BE2C (cell line): ENCODE measurements at regions not wholly inside any gene's neighbourhood (a gene's known extent, or its start where the extent isn't known, plus 50 kb on each side); places are given as distances from the start of the nearest gene placed in this dataset.
"Not testable (repeated sequence)": the region's sequence is repeated elsewhere in the genome, so short reads cannot be mapped to it uniquely, and the experiment has no call there.

Experiments used
- DNase-seq: peaks from one replicate; pipeline ENCODE4 v3.0.0-alpha.2; 2020
- H3K27me3 ChIP-seq: fragments of 250-450 bp; sonication (Bioruptor Pico); 2 replicates; pipeline ENCODE4 v1.5.1; 2020; ENCODE audit warnings: mild to moderate bottlenecking
- H3K36me3 ChIP-seq: fragments of 250-450 bp; sonication (Bioruptor Pico); 2 replicates; pipeline ENCODE4 v1.5.1; 2020; ENCODE audit warnings: mild to moderate bottlenecking
- H3K4me1 ChIP-seq: fragments of 250-450 bp; sonication (Bioruptor Pico); 2 replicates; pipeline ENCODE4 v1.5.1; 2020
- H3K4me3 ChIP-seq: 2 replicates; pipeline ENCODE4 v1.5.1; 2011; ENCODE audit warnings: low read depth, low read length
- H3K9me3 ChIP-seq: fragments of 250-450 bp; sonication (Bioruptor Pico); 2 replicates; pipeline ENCODE4 v1.5.1; 2020
- TF ChIP-seq, protein P1 (sequence below): IDR thresholded peaks from 2 replicates; pipeline ENCODE4 v1.5.1; 2012; ENCODE audit warnings: mild to moderate bottlenecking, low read depth, low read length

DNA sequence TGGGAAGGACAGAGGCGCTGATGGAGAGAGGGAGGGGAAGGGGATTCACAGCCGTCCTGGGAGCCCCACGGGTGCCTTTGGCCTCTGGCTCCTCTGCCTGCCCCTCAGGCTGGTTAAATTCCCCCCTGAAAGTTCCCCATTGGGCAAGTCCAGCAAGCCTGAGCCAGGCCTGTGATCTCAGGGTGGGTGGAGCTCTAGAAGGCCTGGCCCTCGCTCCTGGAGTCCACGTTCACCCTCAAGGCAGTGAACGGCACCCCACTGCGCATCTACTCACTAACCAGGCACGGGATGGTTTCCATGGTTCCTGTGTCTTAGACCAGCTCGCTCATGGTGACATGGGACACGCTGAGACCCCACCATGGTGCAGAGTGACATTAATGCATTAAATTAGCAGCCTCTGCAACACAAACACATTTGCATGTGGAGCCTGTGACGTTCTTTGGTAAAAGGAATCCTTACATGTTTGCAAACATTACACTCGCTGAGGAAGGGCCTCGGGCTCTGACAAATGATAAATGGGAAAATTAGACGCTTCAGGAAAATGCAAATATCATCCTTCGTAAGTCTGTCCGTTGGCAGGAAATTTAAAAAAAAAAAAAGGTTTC lies 452.7 kb downstream of the PREX1 start:
- no peaks in the 10 kb centered on the region for H3K27me3 ChIP-seq
- no peaks in the 10 kb centered on the region for H3K9me3 ChIP-seq
- H3K36me3 ChIP-seq = no peaks in the 10 kb centered on the region
- no peak for DNase-seq
- no peak overlapping the region for H3K4me3 ChIP-seq
- TF ChIP-seq, protein P1, sequence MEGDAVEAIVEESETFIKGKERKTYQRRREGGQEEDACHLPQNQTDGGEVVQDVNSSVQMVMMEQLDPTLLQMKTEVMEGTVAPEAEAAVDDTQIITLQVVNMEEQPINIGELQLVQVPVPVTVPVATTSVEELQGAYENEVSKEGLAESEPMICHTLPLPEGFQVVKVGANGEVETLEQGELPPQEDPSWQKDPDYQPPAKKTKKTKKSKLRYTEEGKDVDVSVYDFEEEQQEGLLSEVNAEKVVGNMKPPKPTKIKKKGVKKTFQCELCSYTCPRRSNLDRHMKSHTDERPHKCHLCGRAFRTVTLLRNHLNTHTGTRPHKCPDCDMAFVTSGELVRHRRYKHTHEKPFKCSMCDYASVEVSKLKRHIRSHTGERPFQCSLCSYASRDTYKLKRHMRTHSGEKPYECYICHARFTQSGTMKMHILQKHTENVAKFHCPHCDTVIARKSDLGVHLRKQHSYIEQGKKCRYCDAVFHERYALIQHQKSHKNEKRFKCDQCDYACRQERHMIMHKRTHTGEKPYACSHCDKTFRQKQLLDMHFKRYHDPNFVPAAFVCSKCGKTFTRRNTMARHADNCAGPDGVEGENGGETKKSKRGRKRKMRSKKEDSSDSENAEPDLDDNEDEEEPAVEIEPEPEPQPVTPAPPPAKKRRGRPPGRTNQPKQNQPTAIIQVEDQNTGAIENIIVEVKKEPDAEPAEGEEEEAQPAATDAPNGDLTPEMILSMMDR = no peak
- no peaks in the 10 kb centered on the region for H3K4me1 ChIP-seq

DNA sequence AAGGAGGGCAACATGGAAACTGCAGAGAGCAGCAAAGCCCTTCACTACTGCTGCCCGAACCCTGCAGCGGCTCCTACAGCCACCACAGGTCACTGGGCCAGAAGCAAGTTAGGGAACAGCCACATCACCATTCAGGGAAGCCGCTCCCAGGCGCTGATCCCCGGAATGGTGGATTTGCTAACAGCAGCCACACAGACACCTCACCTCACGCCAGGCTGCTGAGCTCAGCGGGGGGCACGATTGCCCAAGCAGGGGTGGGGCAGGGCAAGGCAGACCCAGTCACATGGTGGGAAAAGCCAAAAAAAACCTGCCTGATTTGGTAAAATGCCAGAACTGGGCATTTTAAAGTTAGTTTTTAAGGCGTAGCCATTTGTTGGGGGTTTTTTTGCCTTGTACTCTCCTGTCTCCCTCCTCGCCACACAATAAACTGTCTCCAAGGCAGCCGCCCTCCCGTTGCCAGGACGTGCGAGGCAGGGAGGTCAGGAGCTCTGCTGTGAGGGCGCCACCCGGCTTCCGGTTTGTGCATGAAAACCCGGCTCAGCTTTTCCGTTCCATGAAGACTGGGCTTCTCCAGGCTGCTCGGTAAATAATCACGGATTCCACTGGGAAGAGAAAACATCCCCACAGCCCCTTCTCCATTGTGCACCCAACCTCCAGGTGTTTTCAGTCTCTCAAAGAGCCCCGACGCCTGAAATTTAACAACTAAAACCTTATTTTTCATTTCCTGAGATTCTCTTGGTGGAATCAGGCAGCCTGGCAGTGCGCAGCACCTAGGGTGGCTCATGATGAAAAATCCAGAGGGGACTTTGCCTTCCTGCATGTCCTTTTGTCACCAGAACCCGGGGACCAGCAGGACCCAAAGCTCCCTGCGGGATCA lies 453.5 kb downstream of the PREX1 start:
- TF ChIP-seq, protein P1 = peak; percentile 50
- not testable (repeated sequence) for H3K36me3 ChIP-seq, DNase-seq, H3K9me3 ChIP-seq, H3K27me3 ChIP-seq, H3K4me3 ChIP-seq, H3K4me1 ChIP-seq

DNA sequence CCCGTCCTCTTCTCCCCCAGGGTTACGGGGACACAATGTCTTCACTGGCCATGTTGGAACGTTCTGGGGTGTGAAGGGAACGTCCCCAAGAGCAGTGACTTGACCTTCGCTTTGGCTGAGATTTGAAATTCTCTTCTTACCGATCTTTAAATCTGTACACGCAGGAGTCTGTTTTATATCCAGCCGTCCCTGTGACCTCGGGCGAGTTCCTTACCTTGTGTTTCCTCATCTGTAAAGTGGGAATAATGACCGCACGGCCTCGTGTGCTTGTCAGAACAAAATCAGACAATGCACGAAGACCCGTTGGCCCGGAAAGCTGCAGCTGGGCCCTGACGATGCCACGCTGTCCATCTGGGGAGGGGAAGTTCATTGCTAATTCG lies 454.3 kb downstream of the PREX1 start:
- H3K4me3 ChIP-seq = no peak overlapping the region
- TF ChIP-seq, protein P1 = no peak
- DNase-seq = no peak
- peaks cover 10% of the 10 kb centered on the region for H3K4me1 ChIP-seq
- no peaks in the 10 kb centered on the region for H3K27me3 ChIP-seq
- no peaks in the 10 kb centered on the region for H3K9me3 ChIP-seq
- H3K36me3 ChIP-seq = no peaks in the 10 kb centered on the region

DNA sequence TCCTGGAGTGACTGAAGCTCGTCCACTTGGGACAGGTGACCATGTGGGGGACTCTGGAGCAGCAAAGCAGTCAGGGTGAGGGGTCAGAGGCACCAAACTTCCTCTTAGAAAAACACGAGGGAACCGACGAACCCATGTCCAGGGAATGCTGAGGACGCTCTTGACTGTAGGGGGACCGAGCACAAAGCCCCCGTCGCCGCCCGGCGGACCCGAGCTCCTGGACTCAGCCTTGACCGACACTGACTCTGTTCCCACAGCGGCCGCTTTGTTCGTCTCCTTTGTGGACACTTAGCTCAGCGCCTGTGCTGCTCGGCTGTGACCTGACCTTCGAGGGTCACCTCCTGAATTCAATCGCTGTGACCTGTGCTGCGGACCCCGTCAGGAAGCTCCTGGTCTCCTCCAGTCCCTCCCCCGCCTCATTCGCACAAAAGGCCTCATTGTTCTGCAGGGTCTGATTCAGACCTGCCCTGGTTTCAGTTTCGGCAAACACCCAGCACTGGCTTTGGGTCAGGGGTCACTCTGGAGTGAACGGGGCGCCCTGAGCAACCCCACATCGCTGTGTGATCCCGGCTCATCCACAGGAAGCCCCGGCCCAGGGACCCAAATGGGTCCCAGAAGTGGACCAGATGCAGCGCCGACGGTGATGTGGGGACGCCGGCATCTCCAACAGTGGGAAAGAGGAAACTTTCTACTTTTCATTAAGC lies 454.8 kb downstream of the PREX1 start:
- H3K4me1 ChIP-seq = peaks cover 10% of the 10 kb centered on the region
- DNase-seq, H3K9me3 ChIP-seq, H3K4me3 ChIP-seq, H3K27me3 ChIP-seq, H3K36me3 ChIP-seq: not testable (repeated sequence)

DNA sequence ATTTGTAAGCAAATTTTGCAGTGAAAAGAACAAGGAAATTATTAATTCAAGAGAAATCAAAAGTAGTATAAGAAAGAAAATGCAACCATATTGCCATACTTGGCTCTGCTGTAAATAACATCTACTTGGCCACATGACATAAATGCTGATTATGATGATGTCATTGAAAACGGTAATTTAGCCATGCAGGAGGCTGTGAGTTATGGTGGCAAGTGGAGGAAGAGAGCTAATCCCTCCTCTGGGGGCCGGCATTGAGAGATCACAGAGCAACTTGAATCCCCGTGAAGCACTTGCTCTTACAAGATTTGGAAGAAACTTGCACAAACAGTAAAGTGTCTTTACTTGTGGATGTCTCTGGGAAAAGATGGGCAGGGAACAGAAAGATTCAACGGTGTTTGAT lies 456.6 kb downstream of the PREX1 start:
- no peaks in the 10 kb centered on the region for H3K9me3 ChIP-seq
- H3K27me3 ChIP-seq = no peaks in the 10 kb centered on the region
- TF ChIP-seq, protein P1 = no peak
- no peaks in the 10 kb centered on the region for H3K36me3 ChIP-seq
- peaks cover 16% of the 10 kb centered on the region for H3K4me1 ChIP-seq
- DNase-seq = no peak
- H3K4me3 ChIP-seq = no peak overlapping the region

DNA sequence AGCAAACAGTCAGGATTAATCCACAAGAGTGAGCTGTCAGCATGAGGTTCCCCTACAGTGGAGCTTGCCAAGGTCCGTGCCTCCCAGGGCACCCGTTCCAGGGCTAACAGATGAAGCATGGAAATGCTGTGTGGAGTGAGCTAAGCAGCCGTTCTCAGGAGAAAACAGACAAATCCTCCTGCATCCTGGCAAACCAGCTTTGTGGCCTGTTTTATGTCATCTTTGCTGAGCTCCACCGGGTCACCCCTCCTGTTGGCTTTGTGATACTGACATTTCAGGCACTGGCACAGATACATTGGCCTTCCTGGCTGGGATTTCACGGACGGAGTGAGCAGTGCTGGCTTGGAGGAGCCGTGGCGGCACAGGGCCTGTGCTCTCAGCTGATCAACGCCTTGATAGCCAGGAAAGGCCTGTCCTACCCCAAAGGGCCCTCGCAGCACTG lies 459.2 kb downstream of the PREX1 start:
- not testable (repeated sequence) for H3K9me3 ChIP-seq, H3K27me3 ChIP-seq, H3K36me3 ChIP-seq
- Histone ChIP-seq H3K4me3 (peak overlapping the region; percentile 41), H3K4me1 (peaks cover 16% of the 10 kb centered on the region)
- peak; percentile 75 for DNase-seq

DNA sequence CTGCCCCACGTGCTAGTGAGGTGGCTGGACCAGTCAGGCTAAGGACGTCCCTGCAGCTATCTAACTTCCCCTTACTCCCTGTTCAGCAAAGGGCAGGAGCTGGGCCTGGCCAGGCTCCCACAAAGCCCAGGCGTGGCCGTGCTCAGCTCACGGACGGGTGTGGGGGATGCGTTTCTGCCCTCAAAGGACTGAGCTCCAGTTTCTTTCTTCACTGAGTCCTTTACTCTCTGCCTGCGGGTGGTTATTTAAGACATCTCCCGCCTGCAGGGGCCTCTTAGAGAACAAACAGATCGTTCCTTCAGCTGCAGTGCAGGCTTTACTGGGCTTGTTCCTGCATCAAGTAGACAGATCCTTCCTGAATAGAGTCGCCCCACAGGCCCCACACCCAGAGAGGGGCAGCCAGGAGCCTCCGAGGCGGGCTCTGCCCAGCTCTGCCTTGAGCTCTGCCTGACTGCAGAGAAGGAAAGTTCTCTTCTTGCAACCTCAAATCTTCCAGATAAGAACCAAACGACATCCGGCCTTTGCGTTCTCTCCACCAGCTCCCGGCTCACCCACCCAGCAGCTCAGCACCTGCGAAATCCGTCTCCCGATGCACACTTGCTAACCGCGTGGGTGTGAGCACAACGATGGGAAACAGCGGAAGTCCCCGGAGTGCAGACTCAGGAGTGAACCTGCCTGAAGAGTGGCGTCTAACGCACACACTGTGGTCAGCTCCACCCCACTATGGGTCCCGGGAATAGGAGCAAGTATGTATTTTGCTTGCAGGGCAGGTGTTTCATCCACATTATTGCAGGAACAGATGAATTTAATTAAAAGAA lies 460.0 kb downstream of the PREX1 start:
- Histone ChIP-seq H3K4me3 (peak overlapping the region; percentile 41), H3K4me1 (peaks cover 16% of the 10 kb centered on the region)
- not testable (repeated sequence) for DNase-seq, H3K9me3 ChIP-seq, H3K27me3 ChIP-seq, H3K36me3 ChIP-seq
